Activated CD8-positive, alpha-beta T cell treated with anti-CD3 and anti-CD28 coated beads for 36 hours (primary cell): ENCODE measurements at regions not wholly inside any gene's neighbourhood (a gene's known extent, or its start where the extent isn't known, plus 50 kb on each side); places are given as distances from the start of the nearest gene placed in this dataset.

Experiments
- ATAC-seq: fragments of 200-7000 bp; cut with Tn5 transposase; one replicate; pipeline ENCODE4 v1.10.0; 2021; ENCODE audit warnings: mild to moderate bottlenecking, moderate library complexity
- CTCF ChIA-PET: fragments of 350-600 bp; sonication (Branson Sonifier 250); formaldehyde crosslinking; loops from one replicate; lab custom pipeline; 2021; ENCODE audit warnings: antibody characterized with exemption; lab: Charles Lee
- POLR2A ChIA-PET: fragments of 350-600 bp; sonication (Branson Sonifier 250); formaldehyde crosslinking; loops from one replicate; lab custom pipeline; 2021; ENCODE audit warnings: antibody characterized with exemption; lab: Charles Lee
- DNase-seq: peaks from one replicate; pipeline ENCODE4 v3.0.0-alpha.2; 2020
- H3K27ac Mint-ChIP-seq: one replicate; pipeline ENCODE4 v1.8.0; 2021; ENCODE audit warnings: mild to moderate bottlenecking, mixed read lengths
- H3K27me3 Mint-ChIP-seq: one replicate; pipeline ENCODE4 v1.8.0; 2021; ENCODE audit warnings: mixed read lengths
- H3K36me3 Mint-ChIP-seq: one replicate; pipeline ENCODE4 v1.8.0; 2021; ENCODE audit warnings: low read depth, mixed read lengths
- H3K4me1 Mint-ChIP-seq: one replicate; pipeline ENCODE4 v1.8.0; 2021; ENCODE audit warnings: low read depth, mixed read lengths
- H3K4me3 Mint-ChIP-seq: one replicate; pipeline ENCODE4 v1.8.0; 2021; ENCODE audit warnings: mild to moderate bottlenecking, moderate library complexity, mixed read lengths
- H3K9me3 Mint-ChIP-seq: one replicate; pipeline ENCODE4 v1.8.0; 2021; ENCODE audit warnings: mixed read lengths
- intact Hi-C: fragments of 100-400 bp; cut with micrococcal nuclease; formaldehyde crosslinking; loops from one replicate; pipeline ENCODE4 v1.10.0; 2022
- TF ChIP-seq, protein P1 (sequence below): fragments of 200-600 bp; IDR thresholded peaks from one replicate; pipeline ENCODE4 v1.8.0; 2022; ENCODE audit warnings: antibody characterized with exemption, mild to moderate bottlenecking

DNA sequence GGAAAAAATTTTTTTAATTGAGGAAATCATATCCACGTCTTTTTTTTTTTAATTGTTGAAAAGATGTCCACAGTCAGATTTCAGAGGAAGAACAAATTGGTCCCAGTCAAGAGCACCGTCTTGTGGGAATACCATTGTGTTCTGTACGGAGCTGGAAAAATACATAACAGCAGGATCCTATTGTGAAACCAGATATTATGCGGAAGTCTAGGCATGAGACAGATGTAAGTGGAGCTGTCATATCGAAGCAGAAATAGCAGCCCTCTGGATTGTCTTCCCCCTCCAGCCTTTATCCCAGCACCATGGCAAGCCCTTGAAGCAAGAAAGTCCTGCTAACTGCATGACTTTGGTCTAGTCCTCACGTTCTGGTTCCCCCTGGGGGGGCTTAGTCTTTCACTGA, 391.6 kb upstream of the ASIC2 start:
- Mint-ChIP-seq H3K27ac (no peak overlapping the region), H3K4me1 (no peaks in the 10 kb centered on the region), H3K4me3 (no peak overlapping the region), H3K9me3 (no peaks in the 10 kb centered on the region), H3K36me3 (no peaks in the 10 kb centered on the region), H3K27me3 (peaks cover 2% of the 10 kb centered on the region)
- TF ChIP-seq, protein P1, sequence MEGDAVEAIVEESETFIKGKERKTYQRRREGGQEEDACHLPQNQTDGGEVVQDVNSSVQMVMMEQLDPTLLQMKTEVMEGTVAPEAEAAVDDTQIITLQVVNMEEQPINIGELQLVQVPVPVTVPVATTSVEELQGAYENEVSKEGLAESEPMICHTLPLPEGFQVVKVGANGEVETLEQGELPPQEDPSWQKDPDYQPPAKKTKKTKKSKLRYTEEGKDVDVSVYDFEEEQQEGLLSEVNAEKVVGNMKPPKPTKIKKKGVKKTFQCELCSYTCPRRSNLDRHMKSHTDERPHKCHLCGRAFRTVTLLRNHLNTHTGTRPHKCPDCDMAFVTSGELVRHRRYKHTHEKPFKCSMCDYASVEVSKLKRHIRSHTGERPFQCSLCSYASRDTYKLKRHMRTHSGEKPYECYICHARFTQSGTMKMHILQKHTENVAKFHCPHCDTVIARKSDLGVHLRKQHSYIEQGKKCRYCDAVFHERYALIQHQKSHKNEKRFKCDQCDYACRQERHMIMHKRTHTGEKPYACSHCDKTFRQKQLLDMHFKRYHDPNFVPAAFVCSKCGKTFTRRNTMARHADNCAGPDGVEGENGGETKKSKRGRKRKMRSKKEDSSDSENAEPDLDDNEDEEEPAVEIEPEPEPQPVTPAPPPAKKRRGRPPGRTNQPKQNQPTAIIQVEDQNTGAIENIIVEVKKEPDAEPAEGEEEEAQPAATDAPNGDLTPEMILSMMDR, result no peak
- intact Hi-C loops, result no loop called here
- CTCF ChIA-PET, result interaction anchor here (0.7 to 1.9 kb wide), 3 partner anchors 10 to 24 kb away, joined by 4 to 9 read pairs (median 4); no protein-coding TSS in a partner anchor
- ATAC-seq (no peak), DNase-seq (no peak)
- POLR2A ChIA-PET, result no interaction called here

DNA sequence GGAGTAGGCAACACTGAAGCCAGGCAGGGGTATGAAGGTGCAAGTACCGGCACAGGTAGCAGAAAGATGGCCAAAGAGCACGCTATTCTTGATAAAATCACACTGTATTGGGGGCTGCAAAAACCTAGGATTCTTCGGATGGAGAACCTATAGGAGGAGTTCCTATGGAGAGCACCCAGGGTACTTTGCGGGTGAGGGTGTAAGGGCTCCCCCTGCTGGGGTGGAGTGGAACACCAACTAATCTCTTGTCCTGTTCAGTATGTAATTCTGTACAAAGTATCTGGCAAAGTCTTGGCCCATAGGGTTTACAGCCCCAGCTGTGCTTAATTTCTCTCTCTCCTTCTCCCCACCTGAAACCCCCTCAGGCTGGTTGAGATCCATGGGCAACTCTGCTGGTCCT, 393.1 kb upstream of the ASIC2 start:
- H3K27ac Mint-ChIP-seq, result no peak overlapping the region
- TF ChIP-seq, protein P1, result peak; percentile 66
- no peaks in the 10 kb centered on the region for H3K4me1 Mint-ChIP-seq
- no peaks in the 10 kb centered on the region for H3K9me3 Mint-ChIP-seq
- intact Hi-C loops, result no loop called here
- H3K27me3 Mint-ChIP-seq, result peaks cover 2% of the 10 kb centered on the region
- DNase-seq, result peak; percentile 42
- ChIA-PET CTCF (interaction anchor here (1.3 to 1.9 kb wide), 2 partner anchors 14 to 96 kb away, joined by 3 to 9 read pairs; no protein-coding TSS in a partner anchor), POLR2A (interaction anchor here (1.0 kb wide), 2 partner anchors 9 to 24 kb away, joined by 3 read pairs; no protein-coding TSS in a partner anchor)
- ATAC-seq, result no peak
- no peak overlapping the region for H3K4me3 Mint-ChIP-seq
- no peaks in the 10 kb centered on the region for H3K36me3 Mint-ChIP-seq

DNA sequence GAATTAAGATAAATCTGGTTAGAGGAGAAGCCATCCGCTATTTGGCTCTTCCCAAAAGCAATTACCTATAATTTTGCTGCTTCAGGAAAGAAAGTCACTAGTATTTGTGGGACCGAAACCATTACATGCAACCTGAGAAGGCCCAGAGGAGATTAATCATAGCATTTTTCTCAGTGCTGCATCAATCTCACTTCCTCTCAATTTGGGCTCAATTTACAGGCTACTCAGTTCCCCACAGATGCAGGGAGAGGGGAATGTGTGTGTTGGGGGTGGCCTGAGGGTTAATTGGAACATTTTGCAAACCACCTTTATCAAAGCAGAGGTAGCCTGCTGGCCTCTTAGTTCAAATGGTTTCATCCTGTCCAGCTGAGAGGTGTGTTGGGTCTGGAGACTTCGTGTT, 394.7 kb upstream of the ASIC2 start:
- no peak overlapping the region for H3K27ac Mint-ChIP-seq
- intact Hi-C loops, result no loop called here

DNA sequence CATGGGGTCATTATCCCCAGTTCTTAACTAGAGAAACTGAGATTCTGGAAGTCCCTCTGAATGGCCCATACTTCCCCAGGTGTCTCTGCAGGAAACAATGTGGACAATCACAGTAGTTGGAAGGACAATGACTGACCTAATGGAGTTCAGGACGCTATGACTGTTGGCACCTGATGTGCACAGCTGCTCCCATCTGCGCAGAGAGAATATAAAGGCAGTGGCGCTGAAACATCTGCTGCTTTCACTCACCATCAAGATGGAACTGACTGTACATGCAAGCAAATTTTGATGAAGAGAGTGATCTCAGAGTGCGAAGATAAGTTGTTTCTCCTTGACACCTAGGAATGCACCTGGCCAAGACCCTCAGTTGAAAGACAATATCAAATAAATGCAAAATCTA, 395.7 kb upstream of the ASIC2 start:
- Mint-ChIP-seq H3K27ac (no peak overlapping the region), H3K36me3 (no peaks in the 10 kb centered on the region), H3K9me3 (no peaks in the 10 kb centered on the region), H3K4me3 (no peak overlapping the region), H3K27me3 (peaks cover 2% of the 10 kb centered on the region), H3K4me1 (no peaks in the 10 kb centered on the region)
- CTCF ChIA-PET, result no interaction called here
- intact Hi-C loops, result no loop called here
- TF ChIP-seq, protein P1, result no peak
- POLR2A ChIA-PET, result no interaction called here
- DNase-seq (no peak), ATAC-seq (no peak)

More for the DNA sequence above, 394.7 kb upstream of the ASIC2 start:
- DNase-seq (no peak), ATAC-seq (no peak)
- ChIA-PET POLR2A (no interaction called here), CTCF (interaction anchor here (1.1 kb wide), 1 partner anchor 91 kb away, joined by 3 read pairs; no protein-coding TSS in a partner anchor)
- H3K4me3 Mint-ChIP-seq, result no peak overlapping the region
- no peaks in the 10 kb centered on the region for H3K4me1 Mint-ChIP-seq
- TF ChIP-seq, protein P1, result no peak
- no peaks in the 10 kb centered on the region for H3K36me3 Mint-ChIP-seq
- no peaks in the 10 kb centered on the region for H3K9me3 Mint-ChIP-seq
- peaks cover 2% of the 10 kb centered on the region for H3K27me3 Mint-ChIP-seq

DNA sequence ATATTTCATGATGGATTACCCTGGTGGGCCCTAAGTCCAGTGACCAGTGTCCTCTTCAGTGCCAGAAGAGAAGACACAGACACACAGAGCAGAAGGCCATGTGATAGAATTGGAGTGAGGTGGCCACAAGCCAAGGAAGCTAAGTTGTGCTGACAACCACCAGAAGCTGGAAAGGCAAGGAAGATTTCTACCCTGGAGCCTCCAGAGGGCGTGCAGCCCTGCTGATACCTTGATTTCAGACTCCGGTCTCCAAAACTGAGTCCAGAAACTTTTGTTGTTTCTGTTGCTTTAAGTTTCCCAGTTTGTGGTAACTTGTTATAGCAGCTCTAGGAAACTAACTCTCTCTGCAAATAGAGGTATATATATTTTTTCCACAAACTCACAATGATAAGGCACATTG, 396.6 kb upstream of the ASIC2 start:
- POLR2A ChIA-PET, result no interaction called here
- H3K27ac Mint-ChIP-seq, result no peak overlapping the region
- DNase-seq, result no peak
- no peaks in the 10 kb centered on the region for H3K9me3 Mint-ChIP-seq
- intact Hi-C loops, result no loop called here
- H3K36me3 Mint-ChIP-seq, result no peaks in the 10 kb centered on the region
- CTCF ChIA-PET, result no interaction called here
- ATAC-seq, result no peak
- H3K4me3 Mint-ChIP-seq, result no peak overlapping the region
- peaks cover 5% of the 10 kb centered on the region for H3K27me3 Mint-ChIP-seq
- TF ChIP-seq, protein P1, result no peak
- no peaks in the 10 kb centered on the region for H3K4me1 Mint-ChIP-seq
